ENCODE measurements at regions not wholly inside any gene's neighbourhood (a gene's known extent, or its start where the extent isn't known, plus 50 kb on each side); places are given as distances from the start of the nearest gene placed in this dataset.

- Histone ChIP-seq H3K36me3 (no peaks in the 10 kb centered on the region), H3K27me3 (no peaks in the 10 kb centered on the region), H3K4me3 (no peak overlapping the region), H3K4me1 (no peaks in the 10 kb centered on the region), H3K9me3 (peaks cover 0 to 12% (median 0%) of the 10 kb centered on the region in 12 donors), H3K27ac (no peak overlapping the region)
- no peak for DNase-seq
- no peak for TF ChIP-seq POLR2A (IDR thresholded peaks at IDR 0.05)
- TF ChIP-seq, protein P1, sequence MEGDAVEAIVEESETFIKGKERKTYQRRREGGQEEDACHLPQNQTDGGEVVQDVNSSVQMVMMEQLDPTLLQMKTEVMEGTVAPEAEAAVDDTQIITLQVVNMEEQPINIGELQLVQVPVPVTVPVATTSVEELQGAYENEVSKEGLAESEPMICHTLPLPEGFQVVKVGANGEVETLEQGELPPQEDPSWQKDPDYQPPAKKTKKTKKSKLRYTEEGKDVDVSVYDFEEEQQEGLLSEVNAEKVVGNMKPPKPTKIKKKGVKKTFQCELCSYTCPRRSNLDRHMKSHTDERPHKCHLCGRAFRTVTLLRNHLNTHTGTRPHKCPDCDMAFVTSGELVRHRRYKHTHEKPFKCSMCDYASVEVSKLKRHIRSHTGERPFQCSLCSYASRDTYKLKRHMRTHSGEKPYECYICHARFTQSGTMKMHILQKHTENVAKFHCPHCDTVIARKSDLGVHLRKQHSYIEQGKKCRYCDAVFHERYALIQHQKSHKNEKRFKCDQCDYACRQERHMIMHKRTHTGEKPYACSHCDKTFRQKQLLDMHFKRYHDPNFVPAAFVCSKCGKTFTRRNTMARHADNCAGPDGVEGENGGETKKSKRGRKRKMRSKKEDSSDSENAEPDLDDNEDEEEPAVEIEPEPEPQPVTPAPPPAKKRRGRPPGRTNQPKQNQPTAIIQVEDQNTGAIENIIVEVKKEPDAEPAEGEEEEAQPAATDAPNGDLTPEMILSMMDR (IDR thresholded peaks at IDR 0.05) = no peak
- intact Hi-C loops (cut with DNase I) = loop anchor here in 5 of 10 donors (10.0 kb wide), 2 partner anchors 177 to 627 kb away; partner anchors contain the start of gene ARHGAP28 (in 5 of the 5)
- 88 to 96% (median 92%) methylated on average over 1 of the region's 1 CpG for WGBS, 4 donors
- no peak for ATAC-seq
Measured at GRCh38 chr18:6547476-6547875, 132.8 kb upstream of the L3MBTL4 start.

DNA sequence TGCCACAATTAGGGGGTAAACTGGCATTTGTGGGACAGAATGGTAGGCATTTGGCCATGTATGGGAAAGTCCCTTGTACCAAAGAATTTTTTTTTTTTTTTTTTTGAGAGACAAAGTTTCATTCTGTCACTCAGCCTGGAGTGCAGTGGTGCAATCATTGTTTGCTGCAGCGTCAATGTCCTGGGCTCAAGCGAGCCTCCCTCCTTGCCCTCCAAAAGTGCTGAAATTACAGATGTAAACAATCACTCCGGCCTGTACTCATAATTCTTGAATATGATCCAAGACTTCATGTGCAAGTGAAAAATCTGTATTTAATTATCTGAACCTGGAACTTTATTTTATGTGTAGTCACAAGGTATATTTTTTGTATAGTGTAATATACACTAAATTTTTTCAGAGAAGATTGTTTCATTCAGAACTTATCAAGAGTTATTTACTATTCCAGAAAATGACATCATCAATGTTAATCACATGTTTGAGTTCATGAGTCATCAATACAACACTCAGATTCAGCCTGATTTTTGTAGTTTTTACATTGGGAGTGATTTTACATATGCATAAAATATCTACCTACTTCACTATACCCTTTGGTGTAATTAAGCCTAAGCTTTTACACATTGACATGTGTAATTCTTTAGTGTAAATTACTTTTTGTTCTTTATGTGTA is 138.7 kb upstream of the L3MBTL4 start:
- TF ChIP-seq POLR2A (IDR thresholded peaks at IDR 0.05) = no peak
- TF ChIP-seq, protein P1 (IDR thresholded peaks at IDR 0.05) = no peak
- H3K4me3 ChIP-seq = no peak overlapping the region
- H3K36me3 ChIP-seq = no peaks in the 10 kb centered on the region
- peaks cover 0 to 6% (median 0%) of the 10 kb centered on the region in 12 donors for H3K4me1 ChIP-seq
- intact Hi-C loops (cut with DNase I) = no loop called here
- no peak overlapping the region for H3K27ac ChIP-seq
- ATAC-seq = no peak
- 65 to 80% (median 73%) methylated on average over 3 of the region's 3 CpGs for WGBS, 4 donors
- H3K9me3 ChIP-seq = no peaks in the 10 kb centered on the region
- DNase-seq = no peak
- H3K27me3 ChIP-seq = no peaks in the 10 kb centered on the region

GRCh38 chr18:6557057-6557769 is 142.5 kb upstream of the L3MBTL4 start:
- intact Hi-C loops (cut with DNase I) = no loop called here
- H3K36me3 ChIP-seq = no peaks in the 10 kb centered on the region
- TF ChIP-seq, protein P1 (IDR thresholded peaks at IDR 0.05) = no peak
- no peak for TF ChIP-seq POLR2A (IDR thresholded peaks at IDR 0.05)
- no peak for ATAC-seq
- H3K4me1 ChIP-seq = peaks cover 0 to 6% (median 0%) of the 10 kb centered on the region in 12 donors
- DNase-seq = no peak
- H3K9me3 ChIP-seq = no peaks in the 10 kb centered on the region
- H3K4me3 ChIP-seq = no peak overlapping the region
- H3K27me3 ChIP-seq = peaks cover 0 to 3% (median 0%) of the 10 kb centered on the region in 9 donors
- 64 to 81% (median 78%) methylated on average over 18 of the region's 18 CpGs for WGBS, 4 donors
- no peak overlapping the region for H3K27ac ChIP-seq

GRCh38 chr18:6557770-6558248 is 143.1 kb upstream of the L3MBTL4 start:
- H3K4me1 ChIP-seq = peaks cover 0 to 6% (median 0%) of the 10 kb centered on the region in 12 donors
- intact Hi-C loops (cut with DNase I) = no loop called here
- no peaks in the 10 kb centered on the region for H3K9me3 ChIP-seq
- no peak for TF ChIP-seq POLR2A (IDR thresholded peaks at IDR 0.05)
- TF ChIP-seq, protein P1 (IDR thresholded peaks at IDR 0.05) = no peak
- DNase-seq (no peak), ATAC-seq (no peak)
- no peak overlapping the region for H3K4me3 ChIP-seq
- H3K36me3 ChIP-seq = no peaks in the 10 kb centered on the region
- H3K27me3 ChIP-seq = peaks cover 0 to 3% (median 0%) of the 10 kb centered on the region in 9 donors
- no peak overlapping the region for H3K27ac ChIP-seq
- 81 to 85% (median 83%) methylated on average over 8 of the region's 8 CpGs for whole genome bisulfite sequencing, 4 donors
